ENCODE measurements at regions not wholly inside any gene's neighbourhood (a gene's known extent, or its start where the extent isn't known, plus 50 kb on each side); places are given as distances from the start of the nearest gene placed in this dataset.

DNA sequence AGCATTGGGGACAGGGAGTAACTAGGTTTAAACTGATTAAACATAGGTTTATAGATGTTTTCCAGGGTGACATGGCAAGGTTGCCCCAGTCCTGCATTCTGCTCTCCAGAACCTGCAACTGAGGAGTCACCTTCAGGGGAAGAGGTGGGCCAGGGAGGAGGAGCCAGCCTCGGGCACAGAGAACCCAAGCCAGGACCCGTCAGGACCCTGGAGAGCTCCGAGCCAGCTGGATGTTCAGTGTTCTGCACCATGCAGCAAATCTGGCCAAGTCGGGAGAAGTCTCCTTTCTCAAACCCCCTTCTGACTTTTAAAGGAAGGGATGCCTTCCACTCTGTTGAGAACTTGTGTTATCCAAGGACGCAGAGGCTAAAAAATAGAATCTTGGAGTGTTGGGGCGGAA lies 62.1 kb upstream of the SLC6A11 start:
- H3K4me3 ChIP-seq (ENCODE audit: low read depth, low read length): no peak overlapping the region
- peak; percentile 34 for DNase-seq (ENCODE audit: low read depth)
- no peaks in the 10 kb centered on the region for H3K27me3 ChIP-seq (ENCODE audit: control insufficient read depth, insufficient read depth, low read length)
- TF ChIP-seq, protein P1, sequence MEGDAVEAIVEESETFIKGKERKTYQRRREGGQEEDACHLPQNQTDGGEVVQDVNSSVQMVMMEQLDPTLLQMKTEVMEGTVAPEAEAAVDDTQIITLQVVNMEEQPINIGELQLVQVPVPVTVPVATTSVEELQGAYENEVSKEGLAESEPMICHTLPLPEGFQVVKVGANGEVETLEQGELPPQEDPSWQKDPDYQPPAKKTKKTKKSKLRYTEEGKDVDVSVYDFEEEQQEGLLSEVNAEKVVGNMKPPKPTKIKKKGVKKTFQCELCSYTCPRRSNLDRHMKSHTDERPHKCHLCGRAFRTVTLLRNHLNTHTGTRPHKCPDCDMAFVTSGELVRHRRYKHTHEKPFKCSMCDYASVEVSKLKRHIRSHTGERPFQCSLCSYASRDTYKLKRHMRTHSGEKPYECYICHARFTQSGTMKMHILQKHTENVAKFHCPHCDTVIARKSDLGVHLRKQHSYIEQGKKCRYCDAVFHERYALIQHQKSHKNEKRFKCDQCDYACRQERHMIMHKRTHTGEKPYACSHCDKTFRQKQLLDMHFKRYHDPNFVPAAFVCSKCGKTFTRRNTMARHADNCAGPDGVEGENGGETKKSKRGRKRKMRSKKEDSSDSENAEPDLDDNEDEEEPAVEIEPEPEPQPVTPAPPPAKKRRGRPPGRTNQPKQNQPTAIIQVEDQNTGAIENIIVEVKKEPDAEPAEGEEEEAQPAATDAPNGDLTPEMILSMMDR (IDR thresholded peaks at IDR 0.05; ENCODE audit: insufficient read depth, low read length, severe bottlenecking): no peak
- FAIRE-seq: no peak
- no peaks in the 10 kb centered on the region for H3K36me3 ChIP-seq (ENCODE audit: control insufficient read depth, insufficient read depth, low read length)

DNA sequence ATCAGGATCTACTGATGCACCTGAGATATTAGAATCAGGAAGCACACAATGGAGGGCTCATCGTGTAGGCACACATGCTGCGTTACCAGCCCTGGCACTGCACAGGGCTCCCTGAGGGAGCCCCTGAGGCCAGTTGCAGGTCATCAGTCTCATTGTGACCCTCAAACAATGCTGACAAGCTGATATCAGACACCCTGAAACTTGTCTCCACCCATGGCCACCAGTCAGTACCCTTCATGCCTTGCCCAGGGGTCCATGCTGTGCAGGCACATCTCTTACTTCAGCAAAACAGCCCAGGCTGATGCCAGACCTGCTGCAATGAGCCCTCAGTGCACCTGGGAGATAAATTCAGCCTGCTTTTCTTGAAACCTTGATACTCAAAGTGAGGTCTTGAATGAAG lies 59.5 kb upstream of the SLC6A11 start:
- FAIRE-seq: no peak
- Histone ChIP-seq H3K27me3 (ENCODE audit: control insufficient read depth, insufficient read depth, low read length) (no peaks in the 10 kb centered on the region), H3K36me3 (ENCODE audit: control insufficient read depth, insufficient read depth, low read length) (no peaks in the 10 kb centered on the region), H3K4me3 (ENCODE audit: low read depth, low read length) (no peak overlapping the region)
- TF ChIP-seq, protein P1 (IDR thresholded peaks at IDR 0.05; ENCODE audit: insufficient read depth, low read length, severe bottlenecking): no peak
- no peak for DNase-seq (ENCODE audit: low read depth)

DNA sequence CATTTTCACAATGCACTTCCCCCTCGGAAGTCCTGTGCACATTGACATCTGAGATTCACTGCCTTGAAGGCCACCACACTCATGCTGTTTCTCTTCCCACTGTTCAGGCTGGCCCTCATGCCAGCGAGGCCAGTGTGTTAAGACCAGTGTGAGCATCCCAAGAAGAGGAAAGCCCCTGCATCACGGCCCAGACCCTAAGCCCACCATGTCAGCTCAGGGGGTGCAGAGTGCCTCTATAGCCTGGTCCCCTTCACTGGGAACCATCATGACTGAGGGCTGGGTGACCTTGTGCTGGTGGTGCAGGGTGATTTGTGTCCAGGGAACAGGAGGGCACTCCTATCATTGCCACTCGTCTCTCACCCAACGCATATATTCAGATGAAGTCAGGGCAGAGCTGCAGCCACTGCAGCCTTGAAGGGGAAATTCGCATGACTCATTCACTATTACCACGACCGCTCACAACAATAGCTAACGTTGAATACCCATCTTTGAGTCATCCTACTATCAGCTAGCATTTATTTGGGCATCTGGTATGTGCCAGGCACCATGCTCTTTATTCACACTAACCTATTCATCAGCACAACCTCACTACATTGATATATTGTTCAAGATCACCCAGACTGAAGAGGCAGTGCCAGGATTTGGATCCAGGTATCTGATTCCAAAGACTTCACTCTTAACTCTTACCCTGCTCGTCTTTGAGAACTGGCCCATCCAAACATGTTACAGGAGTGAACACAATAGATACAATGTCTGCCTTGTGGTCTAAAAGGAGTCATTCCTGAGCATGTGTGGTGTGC lies 58.8 kb upstream of the SLC6A11 start:
- Histone ChIP-seq H3K27me3 (ENCODE audit: control insufficient read depth, insufficient read depth, low read length) (no peaks in the 10 kb centered on the region), H3K4me3 (ENCODE audit: low read depth, low read length) (no peak overlapping the region), H3K36me3 (ENCODE audit: control insufficient read depth, insufficient read depth, low read length) (no peaks in the 10 kb centered on the region)
- TF ChIP-seq, protein P1 (IDR thresholded peaks at IDR 0.05; ENCODE audit: insufficient read depth, low read length, severe bottlenecking): no peak
- DNase-seq (ENCODE audit: low read depth) (peak; percentile 97), FAIRE-seq (peak; percentile 89)

DNA sequence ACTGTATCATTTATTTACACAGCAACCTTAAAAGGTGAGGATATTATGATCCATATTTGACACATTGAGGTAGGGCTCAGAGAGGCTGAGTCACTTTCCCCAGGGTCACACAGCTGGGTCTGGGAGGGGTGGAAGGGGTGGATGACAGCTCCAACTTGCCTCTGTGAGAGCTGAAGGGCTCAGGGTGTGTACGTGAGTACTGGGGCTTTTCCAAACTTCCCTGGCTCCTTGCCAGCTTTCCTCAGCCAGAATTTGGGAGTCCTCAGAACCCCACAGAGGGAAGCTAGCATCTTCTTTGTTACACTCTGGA lies 58.3 kb upstream of the SLC6A11 start:
- H3K27me3 ChIP-seq (ENCODE audit: control insufficient read depth, insufficient read depth, low read length): no peaks in the 10 kb centered on the region
- no peaks in the 10 kb centered on the region for H3K36me3 ChIP-seq (ENCODE audit: control insufficient read depth, insufficient read depth, low read length)
- H3K4me3 ChIP-seq (ENCODE audit: low read depth, low read length): no peak overlapping the region
- TF ChIP-seq, protein P1 (IDR thresholded peaks at IDR 0.05; ENCODE audit: insufficient read depth, low read length, severe bottlenecking): no peak
- DNase-seq (ENCODE audit: low read depth) (no peak), FAIRE-seq (peak; percentile 80)

DNA sequence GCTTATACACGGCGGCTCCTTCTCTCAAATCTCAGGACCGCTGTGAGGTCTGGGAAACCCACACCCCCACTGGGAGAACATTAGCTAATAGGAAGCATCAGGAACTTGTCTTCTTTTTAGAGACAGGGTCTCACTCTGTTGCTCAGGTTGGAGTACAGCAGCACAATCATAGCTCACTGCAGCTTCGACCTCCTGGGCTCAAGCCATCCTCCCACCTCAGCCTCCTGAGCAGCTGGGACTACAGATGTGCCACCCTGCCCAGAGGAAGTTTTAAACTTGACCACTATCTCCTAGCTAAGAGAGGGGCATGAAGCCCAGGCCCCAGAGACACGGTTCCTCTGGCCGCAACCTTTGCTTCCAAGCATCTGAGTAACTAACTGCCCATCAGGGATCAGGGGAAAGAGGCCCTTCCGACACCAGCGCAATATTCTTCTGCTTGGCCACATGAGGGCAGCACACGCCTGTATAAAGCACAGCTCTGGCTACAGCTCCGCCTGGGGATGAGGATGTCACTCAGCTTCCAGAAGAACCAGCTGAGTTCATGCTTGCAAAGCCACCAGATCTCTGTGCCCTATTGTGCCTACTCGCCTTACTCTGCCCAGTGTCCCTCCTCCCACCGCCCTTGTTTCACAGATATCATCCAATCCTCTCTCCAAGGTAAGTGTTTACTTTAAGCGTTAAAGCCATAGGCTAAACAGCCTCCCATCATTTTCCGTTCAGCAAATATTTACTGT lies 57.6 kb upstream of the SLC6A11 start:
- Histone ChIP-seq H3K36me3 (ENCODE audit: control insufficient read depth, insufficient read depth, low read length) (no peaks in the 10 kb centered on the region), H3K27me3 (ENCODE audit: control insufficient read depth, insufficient read depth, low read length) (no peaks in the 10 kb centered on the region), H3K4me3 (ENCODE audit: low read depth, low read length) (no peak overlapping the region)
- TF ChIP-seq, protein P1 (IDR thresholded peaks at IDR 0.05; ENCODE audit: insufficient read depth, low read length, severe bottlenecking): peak; percentile 83
- peak; percentile 74 for DNase-seq (ENCODE audit: low read depth)
- peak; percentile 96 for FAIRE-seq

All from bronchial epithelial cell (primary cell).